Fibroblast of lung (primary cell): ENCODE measurements at regions not wholly inside any gene's neighbourhood (a gene's known extent, or its start where the extent isn't known, plus 50 kb on each side); places are given as distances from the start of the nearest gene placed in this dataset.

Source experiments
- DNase-seq, 2 donors: peaks; one replicate each; pipeline versions ENCODE4 v3.0.0 to v3.0.0-alpha.2; 2010; ENCODE audit warnings: low read depth in 2 of 2
- H2AFZ ChIP-seq: 2 replicates; pipeline ENCODE4 v1.5.1; 2012; ENCODE audit warnings: low read length, control low read depth, inconsistent platforms
- H3K27ac ChIP-seq: 2 replicates; pipeline ENCODE4 v1.5.1; 2011; ENCODE audit warnings: low read length, control low read depth; ENCODE audit not compliant: insufficient read depth
- H3K27me3 ChIP-seq: 2 replicates; pipeline ENCODE4 v1.5.1; 2011; ENCODE audit warnings: mild to moderate bottlenecking, low read length; ENCODE audit not compliant: control insufficient read depth, insufficient read depth
- H3K36me3 ChIP-seq: 2 replicates; pipeline ENCODE4 v1.5.1; 2011; ENCODE audit warnings: low read length; ENCODE audit not compliant: control insufficient read depth, insufficient read depth
- H3K4me1 ChIP-seq: 2 replicates; pipeline ENCODE4 v1.5.1; 2011; ENCODE audit warnings: low read length; ENCODE audit not compliant: control insufficient read depth, insufficient read depth; ENCODE audit errors: extremely low read depth
- H3K4me2 ChIP-seq: 2 replicates; pipeline ENCODE4 v1.5.1; 2011; ENCODE audit warnings: low read length, control low read depth; ENCODE audit not compliant: insufficient read depth; ENCODE audit errors: extremely low read depth
- H3K4me3 ChIP-seq, 4 experiments: fragments of 200-600 bp in 1 of 4; sonication (generic) in 1 of 4; replicated peaks in 1 of 4; 2 replicates each; pipeline ENCODE4 v1.5.1; 2011 to 2016; ENCODE audit warnings: low read length in 4 of 4, low read depth in 3 of 4, mild to moderate bottlenecking in 3 of 4, control low read depth in 2 of 4, inconsistent platforms in 1 of 4, mixed read lengths in 1 of 4; ENCODE audit not compliant: insufficient read depth in 1 of 4; ENCODE audit errors: control extremely low read depth in 1 of 4
- H3K79me2 ChIP-seq: 2 replicates; pipeline ENCODE4 v1.5.1; 2012; ENCODE audit warnings: mild to moderate bottlenecking, low read length, inconsistent platforms; ENCODE audit not compliant: control insufficient read depth, insufficient read depth
- H3K9ac ChIP-seq: 2 replicates; pipeline ENCODE4 v1.5.1; 2011; ENCODE audit warnings: mild to moderate bottlenecking, low read length, control low read depth; ENCODE audit not compliant: insufficient read depth
- H3K9me3 ChIP-seq: 2 replicates; pipeline ENCODE4 v1.5.1; 2012; ENCODE audit warnings: low read depth, low read length; ENCODE audit not compliant: control insufficient read depth, insufficient read depth
- H4K20me1 ChIP-seq: 2 replicates; pipeline ENCODE4 v1.5.1; 2011; ENCODE audit warnings: low read length; ENCODE audit not compliant: control insufficient read depth, insufficient read depth; ENCODE audit errors: extremely low read depth
- CTCF ChIP-seq, 2 donors: IDR thresholded peaks in 1 of 2; conservative IDR thresholded peaks in 1 of 2; 1 replicate in 1 of 2; 2 replicates in 1 of 2; pipeline ENCODE4 v1.5.1; 2011 to 2012; ENCODE audit warnings: low read length in 2 of 2, control low read depth in 1 of 2, inconsistent platforms in 1 of 2, low read depth in 1 of 2, mild to moderate bottlenecking in 1 of 2
- EZH2 ChIP-seq: IDR thresholded peaks from 2 replicates; pipeline ENCODE4 v1.5.1; 2012; ENCODE audit warnings: low read length, control low read depth, mild to moderate bottlenecking; ENCODE audit errors: missing control alignments

GRCh38 chr9:30235068-30235467, 2149.4 kb upstream of the ACO1 start:
- no peak overlapping the region for H3K4me2 ChIP-seq
- H3K27me3 ChIP-seq: no peaks in the 10 kb centered on the region
- H3K27ac ChIP-seq: no peak overlapping the region
- H2AFZ ChIP-seq: no peak overlapping the region
- TF ChIP-seq EZH2: no peak
- TF ChIP-seq CTCF (conservative IDR thresholded peaks at IDR 0.05 in 1 of 2, IDR thresholded peaks at IDR 0.05 in 1 of 2; ENCODE audit: low read depth in 1 of 2, low read length in 2 of 2): no peak
- no peaks in the 10 kb centered on the region for H3K9me3 ChIP-seq
- no peak overlapping the region for H3K9ac ChIP-seq
- H3K4me1 ChIP-seq: no peaks in the 10 kb centered on the region
- H3K79me2 ChIP-seq: no peaks in the 10 kb centered on the region
- no peaks in the 10 kb centered on the region for H4K20me1 ChIP-seq
- H3K4me3 ChIP-seq: no peak overlapping the region
- no peaks in the 10 kb centered on the region for H3K36me3 ChIP-seq
- no peak for DNase-seq

DNA sequence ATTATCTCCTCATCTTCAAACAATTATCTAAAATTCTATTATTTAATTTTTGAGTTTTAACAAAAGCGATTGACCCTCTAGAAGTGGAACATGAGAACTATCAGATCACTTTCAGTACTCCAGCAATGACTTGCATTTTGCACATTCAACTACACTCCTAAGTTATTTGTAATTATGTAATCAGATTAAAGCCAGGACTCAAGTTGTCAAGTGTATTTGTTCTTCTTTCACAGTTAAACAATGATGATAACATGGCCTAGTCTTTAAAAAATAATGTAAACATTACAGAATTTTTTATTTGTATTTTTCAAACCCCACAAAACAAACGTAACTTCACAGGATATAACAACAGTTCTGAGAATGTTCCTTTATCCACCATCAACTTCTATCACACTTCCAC, 2148.9 kb upstream of the ACO1 start:
- no peaks in the 10 kb centered on the region for H3K36me3 ChIP-seq
- DNase-seq: no peak
- no peaks in the 10 kb centered on the region for H4K20me1 ChIP-seq
- H3K27ac ChIP-seq: no peak overlapping the region
- no peaks in the 10 kb centered on the region for H3K9me3 ChIP-seq
- no peaks in the 10 kb centered on the region for H3K4me1 ChIP-seq
- H3K4me2 ChIP-seq: no peak overlapping the region
- no peaks in the 10 kb centered on the region for H3K27me3 ChIP-seq
- H3K79me2 ChIP-seq: no peaks in the 10 kb centered on the region
- no peak for TF ChIP-seq EZH2
- TF ChIP-seq CTCF (conservative IDR thresholded peaks at IDR 0.05 in 1 of 2, IDR thresholded peaks at IDR 0.05 in 1 of 2; ENCODE audit: low read depth in 1 of 2, low read length in 2 of 2): no peak
- no peak overlapping the region for H3K9ac ChIP-seq
- no peak overlapping the region for H3K4me3 ChIP-seq
- H2AFZ ChIP-seq: no peak overlapping the region

DNA sequence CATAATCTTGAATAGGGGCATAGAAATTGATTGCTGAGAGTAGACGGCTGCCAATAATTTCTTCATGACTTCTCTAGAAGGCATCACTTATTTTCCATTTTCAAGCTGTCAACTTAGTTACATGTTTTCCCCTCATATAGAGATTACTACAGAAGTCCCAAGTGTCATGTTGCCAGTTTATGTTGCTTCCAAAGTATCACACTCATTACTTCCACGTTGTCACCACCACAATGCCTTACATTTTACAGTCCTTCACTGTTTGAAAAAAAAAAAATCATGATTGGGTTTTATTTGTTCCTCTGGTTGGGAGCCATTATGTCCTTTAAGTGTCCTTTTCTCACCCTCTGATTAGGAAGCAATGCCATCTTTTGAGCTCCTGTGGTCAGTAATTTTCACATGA, 2144.6 kb upstream of the ACO1 start:
- DNase-seq: no peak
- TF ChIP-seq EZH2 (no peak), CTCF (conservative IDR thresholded peaks at IDR 0.05 in 1 of 2, IDR thresholded peaks at IDR 0.05 in 1 of 2; ENCODE audit: low read depth in 1 of 2, low read length in 2 of 2) (no peak)
- Histone ChIP-seq H3K79me2 (no peaks in the 10 kb centered on the region), H3K4me3 (no peak overlapping the region), H3K4me1 (no peaks in the 10 kb centered on the region), H3K9ac (no peak overlapping the region), H3K27ac (no peak overlapping the region), H3K4me2 (no peak overlapping the region), H3K9me3 (no peaks in the 10 kb centered on the region), H3K27me3 (no peaks in the 10 kb centered on the region), H3K36me3 (no peaks in the 10 kb centered on the region), H2AFZ (no peak overlapping the region), H4K20me1 (no peaks in the 10 kb centered on the region)
